GM12878 (cell line): ENCODE measurements at regions not wholly inside any gene's neighbourhood (a gene's known extent, or its start where the extent isn't known, plus 50 kb on each side); places are given as distances from the start of the nearest gene placed in this dataset.

ENCODE experiments used
- ATAC-seq: fragments of 200-7000 bp; cut with Tn5 transposase; 3 replicates; pipeline ENCODE4 v1.9.1; 2020; ENCODE audit warnings: mild to moderate bottlenecking, moderate library complexity
- BruUV-seq: library from RNA; stranded (reverse); fragments of 400-500 nt; replicated peaks from 2 replicates; lab custom pipeline; 2021; lab: Mats Ljungman, UMichigan
- CTCF ChIA-PET: fragments of 300-600 bp; sonication (Branson Sonifier 250); formaldehyde crosslinking; extraction: SDS; loops from one replicate; lab custom pipeline; 2021; ENCODE audit warnings: inconsistent platforms; lab: Yijun Ruan, JAX
- POLR2A ChIA-PET: fragments of 350-600 bp; formaldehyde crosslinking; extraction: SDS; loops from one replicate; lab custom pipeline; 2021; ENCODE audit warnings: inconsistent platforms; lab: Charles Lee
- RAD21 ChIA-PET: fragments of 300-600 bp; sonication (Branson Sonifier 250); formaldehyde crosslinking; loops from one replicate; lab custom pipeline; 2023; ENCODE audit warnings: antibody characterized with exemption; ENCODE audit not compliant: unreplicated experiment; lab: Charles Lee
- SMC1A ChIA-PET: fragments of 300-600 bp; sonication (Branson Sonifier 250); formaldehyde crosslinking; loops from one replicate; lab custom pipeline; 2023; ENCODE audit not compliant: unreplicated experiment, uncharacterized antibody; lab: Charles Lee
- DNase-seq: peaks from one replicate; pipeline ENCODE4 v3.0.0-alpha.2; 2011; ENCODE audit warnings: low read depth, low spot score
- FAIRE-seq: peaks from 3 replicates; lab custom pipeline; 2011; peaks lifted over from hg19 to GRCh38; lab: Jason Lieb, UNC
- H2AFZ ChIP-seq: 2 replicates; pipeline ENCODE4 v1.6.0; 2011; ENCODE audit warnings: low read depth, low read length, control low read depth; ENCODE audit not compliant: control insufficient read depth
- H3K27ac ChIP-seq: 2 replicates; pipeline ENCODE4 v1.5.1; 2011; ENCODE audit warnings: control low read depth; ENCODE audit not compliant: control insufficient read depth, insufficient read depth
- H3K27me3 ChIP-seq, 2 experiments: replicated peaks in 1 of 2; 2 replicates each; pipeline versions ENCODE4 v1.6.0 to v1.6.1; 2011; ENCODE audit warnings: low read length in 1 of 2; ENCODE audit not compliant: control insufficient read depth in 2 of 2, insufficient read depth in 2 of 2
- H3K36me3 ChIP-seq, 2 experiments: 2 replicates each; pipeline ENCODE4 v1.5.1; 2011; ENCODE audit warnings: low read length in 1 of 2; ENCODE audit not compliant: control insufficient read depth in 2 of 2, insufficient read depth in 2 of 2
- H3K4me1 ChIP-seq: 2 replicates; pipeline ENCODE4 v1.6.1; 2011; ENCODE audit warnings: mild to moderate bottlenecking, low read length, moderate library complexity, mixed read lengths; ENCODE audit not compliant: control insufficient read depth, insufficient read depth
- H3K4me2 ChIP-seq: 2 replicates; pipeline ENCODE4 v1.6.0; 2011; ENCODE audit warnings: control low read depth; ENCODE audit not compliant: control insufficient read depth, insufficient read depth
- H3K4me3 ChIP-seq: fragments of 200-600 bp; sonication (generic); 2 replicates; pipeline ENCODE4 v1.5.1; 2016
- H3K79me2 ChIP-seq: 2 replicates; pipeline ENCODE4 v1.6.0; 2011; ENCODE audit warnings: low read length; ENCODE audit not compliant: control insufficient read depth, insufficient read depth
- H3K9ac ChIP-seq: 2 replicates; pipeline ENCODE4 v1.8.0; 2011; ENCODE audit warnings: low read length, control low read depth, mixed read lengths; ENCODE audit not compliant: control insufficient read depth, insufficient read depth
- H3K9me3 ChIP-seq: replicated peaks from 3 replicates; pipeline ENCODE4 v1.5.1; 2011; ENCODE audit warnings: mild to moderate bottlenecking, low read length; ENCODE audit not compliant: control insufficient read depth, insufficient read depth
- H4K20me1 ChIP-seq: 2 replicates; pipeline ENCODE4 v1.6.0; 2011; ENCODE audit not compliant: control insufficient read depth, insufficient read depth
- ATF2 ChIP-seq: IDR thresholded peaks from 2 replicates; pipeline ENCODE4 v1.6.1; 2012; ENCODE audit warnings: low read length, inconsistent platforms
- ATF7 ChIP-seq: fragments of 450-650 bp; IDR thresholded peaks from 2 replicates; pipeline ENCODE4 v1.6.1; 2016; ENCODE audit warnings: low read depth, mild to moderate bottlenecking
- BMI1 ChIP-seq: fragments of 450-650 bp; IDR thresholded peaks from 2 replicates; pipeline ENCODE4 v1.6.1; 2016; ENCODE audit warnings: mild to moderate bottlenecking, moderate library complexity, borderline replicate concordance
- CEBPB ChIP-seq, 2 experiments: fragments of 150-350 bp in 1 of 2; IDR thresholded peaks; 2 replicates each; pipeline ENCODE4 v1.6.1; 2012 to 2014; ENCODE audit warnings: low read depth in 2 of 2, low read length in 2 of 2, borderline replicate concordance in 1 of 2, inconsistent platforms in 1 of 2
- CTCF ChIP-seq, 3 experiments: IDR thresholded peaks in 2 of 3; conservative IDR thresholded peaks in 1 of 3; 2 replicates each; pipeline ENCODE4 v1.5.1; 2011; ENCODE audit warnings: low read depth in 3 of 3, low read length in 3 of 3, mild to moderate bottlenecking in 3 of 3, control low read depth in 2 of 3, moderate library complexity in 2 of 3, inconsistent platforms in 1 of 3, mixed read lengths in 1 of 3; ENCODE audit not compliant: control insufficient read depth in 2 of 3, insufficient read depth in 1 of 3; ENCODE audit errors: extremely low read depth in 1 of 3
- ELK1 ChIP-seq: IDR thresholded peaks from 2 replicates; pipeline ENCODE4 v1.6.1; 2012; ENCODE audit warnings: low read depth, low read length, improper control_type of control experiment
- PBX3 ChIP-seq: IDR thresholded peaks from 2 replicates; pipeline ENCODE4 v1.6.1; 2011; ENCODE audit warnings: mild to moderate bottlenecking, low read depth, low read length, moderate library complexity; ENCODE audit not compliant: insufficient replicate concordance
- RB1 ChIP-seq: fragments of 450-650 bp; formaldehyde crosslinking; IDR thresholded peaks from 2 replicates; pipeline ENCODE4 v1.6.1; 2017; ENCODE audit warnings: mild to moderate bottlenecking, borderline replicate concordance
- RUNX3 ChIP-seq: IDR thresholded peaks from 2 replicates; pipeline ENCODE4 v1.6.1; 2012; ENCODE audit warnings: low read length, inconsistent platforms
- SUZ12 ChIP-seq: fragments of 200-600 bp; sonication (generic); IDR thresholded peaks from one replicate; pipeline ENCODE4 v1.6.1; 2018; ENCODE audit warnings: antibody characterized with exemption, mild to moderate bottlenecking; ENCODE audit not compliant: unreplicated experiment
- TARDBP ChIP-seq: IDR thresholded peaks from 2 replicates; pipeline ENCODE4 v1.6.1; 2016; ENCODE audit warnings: borderline replicate concordance
- ZNF622 ChIP-seq: fragments of 450-650 bp; IDR thresholded peaks from 2 replicates; pipeline ENCODE4 v1.6.1; 2017; ENCODE audit warnings: mild to moderate bottlenecking, inconsistent platforms
- WGBS: methylation state at CpG from one replicate; pipeline ENCODE4 v1.1.6; 2016; ENCODE audit warnings: low lambda C conversion rate; ENCODE audit not compliant: insufficient replicate concordance, insufficient coverage; ENCODE audit errors: missing lambda C conversion rate; 5-methylcytosine and 5-hydroxymethylcytosine counted together
- in situ Hi-C: fragments of 300-500 bp; cut with MboI; formaldehyde crosslinking; loops from 9 replicates; pipeline ENCODE4 v1.14.3; 2018; ENCODE audit warnings: mixed read lengths
- intact Hi-C: fragments of 100-400 bp; cut with micrococcal nuclease; formaldehyde crosslinking; loops from one replicate; pipeline ENCODE4 v1.14.2; 2022; ENCODE audit not compliant: unreplicated experiment

- no peak for TF ChIP-seq RB1
- no peak for TF ChIP-seq ATF2
- TF ChIP-seq, all 136 proteins: peak for 0
These were observed 141.6 kb downstream of the EBLN2 start (continued) for GRCh38 chr3:73203101-73203500.

- no peak for TF ChIP-seq ZNF622
- no peak for TF ChIP-seq PBX3
- no peak for TF ChIP-seq BMI1
- TF ChIP-seq TARDBP = no peak
- no peak for TF ChIP-seq SUZ12
- no peak for TF ChIP-seq RUNX3
- no peak for TF ChIP-seq ELK1
- no peak for TF ChIP-seq CTCF (IDR thresholded peaks at IDR 0.05 in 2 of 3, conservative IDR thresholded peaks at IDR 0.05 in 1 of 3; ENCODE audit: control insufficient read depth in 2 of 3, extremely low read depth in 1 of 3, insufficient read depth in 1 of 3, low read depth in 3 of 3, low read length in 3 of 3)
- TF ChIP-seq CEBPB (IDR thresholded peaks at IDR 0.05; ENCODE audit: borderline replicate concordance in 1 of 2, low read depth in 2 of 2, low read length in 2 of 2) = no peak
- TF ChIP-seq ATF7 = no peak
- Histone ChIP-seq H3K27ac (no peak overlapping the region), H3K4me3 (no peak overlapping the region), H3K9ac (no peak overlapping the region), H3K4me1 (no peaks in the 10 kb centered on the region), H3K4me2 (no peak overlapping the region), H4K20me1 (no peaks in the 10 kb centered on the region), H3K9me3 (no peaks in the 10 kb centered on the region), H3K36me3 (no peaks in the 10 kb centered on the region), H2AFZ (no peak overlapping the region), H3K27me3 (no peaks in the 10 kb centered on the region; a peak in 1 of 4 replicates), H3K79me2 (no peaks in the 10 kb centered on the region)
- intact Hi-C loops = no loop called here
- in situ Hi-C loops = no loop called here
- ATAC-seq (no peak), DNase-seq (no peak), FAIRE-seq (no peak)
- ChIA-PET POLR2A (no interaction called here), CTCF (no interaction called here), SMC1A (no interaction called here), RAD21 (no interaction called here)
- no TSS peak for BruUV-seq
- 4% methylated on average over 2 of the region's 3 CpGs for WGBS
These were observed 142.2 kb downstream of the EBLN2 start for GRCh38 chr3:73203633-73204032.
